Tibial nerve (tissue), 4 donors: ENCODE measurements at regions not wholly inside any gene's neighbourhood (a gene's known extent, or its start where the extent isn't known, plus 50 kb on each side); places are given as distances from the start of the nearest gene placed in this dataset.

Experiments used
- EP300 ChIP-seq, 2 donors: sonication (generic); formaldehyde crosslinking; IDR thresholded peaks; one replicate each; pipeline ENCODE4 v1.6.1; 2017; ENCODE audit warnings: antibody characterized with exemption in 2 of 2, mild to moderate bottlenecking in 1 of 2
- POLR2A ChIP-seq, 2 donors: fragments of 450-650 bp; IDR thresholded peaks; one replicate each; pipeline ENCODE4 v1.6.1; 2017; ENCODE audit warnings: antibody characterized with exemption in 2 of 2, mild to moderate bottlenecking in 2 of 2, moderate library complexity in 2 of 2
- TF ChIP-seq, protein P1 (sequence below), 5 experiments: fragments of 200-600 bp in 3 of 5; fragments of 450-650 bp in 2 of 5; sonication (generic) in 3 of 5; IDR thresholded peaks; one replicate each; pipeline ENCODE4 v1.5.1; 2016 to 2019; ENCODE audit warnings: antibody characterized with exemption in 5 of 5, mild to moderate bottlenecking in 3 of 5, moderate library complexity in 2 of 5

DNA sequence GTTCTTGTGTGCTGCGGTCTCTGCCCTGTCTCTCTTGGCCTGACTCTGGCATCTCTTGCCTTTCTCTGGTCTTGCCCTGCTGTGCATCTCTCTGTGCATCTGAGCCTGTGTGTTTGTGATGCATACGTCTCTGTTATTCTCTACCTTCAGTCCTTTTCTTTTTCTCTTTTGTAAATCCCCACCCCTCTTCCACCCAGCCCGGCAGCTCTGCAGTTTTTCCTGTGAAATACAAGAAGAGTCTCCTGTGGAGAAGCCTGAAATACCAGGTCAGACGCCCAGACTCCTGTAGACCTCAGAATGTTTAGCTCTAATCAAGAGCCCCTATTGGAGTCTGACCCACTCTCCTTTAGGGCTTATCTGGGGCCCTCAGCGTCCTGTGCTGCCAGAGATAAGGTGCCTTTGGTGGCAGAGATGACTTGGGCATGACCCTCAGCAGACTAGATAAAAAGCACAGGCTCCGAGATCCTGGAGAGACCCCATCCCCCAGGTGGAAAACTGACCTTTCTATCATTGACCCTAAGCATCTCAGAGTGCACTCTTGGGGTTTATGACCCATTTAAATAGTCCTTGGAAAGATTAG lies 167.5 kb upstream of the SRRM4 start:
- TF ChIP-seq, protein P1, sequence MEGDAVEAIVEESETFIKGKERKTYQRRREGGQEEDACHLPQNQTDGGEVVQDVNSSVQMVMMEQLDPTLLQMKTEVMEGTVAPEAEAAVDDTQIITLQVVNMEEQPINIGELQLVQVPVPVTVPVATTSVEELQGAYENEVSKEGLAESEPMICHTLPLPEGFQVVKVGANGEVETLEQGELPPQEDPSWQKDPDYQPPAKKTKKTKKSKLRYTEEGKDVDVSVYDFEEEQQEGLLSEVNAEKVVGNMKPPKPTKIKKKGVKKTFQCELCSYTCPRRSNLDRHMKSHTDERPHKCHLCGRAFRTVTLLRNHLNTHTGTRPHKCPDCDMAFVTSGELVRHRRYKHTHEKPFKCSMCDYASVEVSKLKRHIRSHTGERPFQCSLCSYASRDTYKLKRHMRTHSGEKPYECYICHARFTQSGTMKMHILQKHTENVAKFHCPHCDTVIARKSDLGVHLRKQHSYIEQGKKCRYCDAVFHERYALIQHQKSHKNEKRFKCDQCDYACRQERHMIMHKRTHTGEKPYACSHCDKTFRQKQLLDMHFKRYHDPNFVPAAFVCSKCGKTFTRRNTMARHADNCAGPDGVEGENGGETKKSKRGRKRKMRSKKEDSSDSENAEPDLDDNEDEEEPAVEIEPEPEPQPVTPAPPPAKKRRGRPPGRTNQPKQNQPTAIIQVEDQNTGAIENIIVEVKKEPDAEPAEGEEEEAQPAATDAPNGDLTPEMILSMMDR (IDR thresholded peaks at IDR 0.05), result no peak
- no peak for TF ChIP-seq POLR2A (IDR thresholded peaks at IDR 0.05)
- no peak for TF ChIP-seq EP300 (IDR thresholded peaks at IDR 0.05)
